HCT116 (cell line): ENCODE measurements at regions not wholly inside any gene's neighbourhood (a gene's known extent, or its start where the extent isn't known, plus 50 kb on each side); places are given as distances from the start of the nearest gene placed in this dataset.

Experiments used
- ATAC-seq: fragments of 200-7000 bp; cut with Tn5 transposase; 2 replicates; pipeline ENCODE4 v1.9.1; 2020; ENCODE audit warnings: mild to moderate bottlenecking, moderate library complexity
- BruUV-seq: library from RNA; stranded (reverse); fragments of 400-500 nt; replicated peaks from 2 replicates; lab custom pipeline; 2021; lab: Mats Ljungman, UMichigan
- CTCF ChIA-PET: fragments of 300-600 bp; sonication (Branson Sonifier 250); formaldehyde crosslinking; loops from one replicate; lab custom pipeline; 2021; ENCODE audit warnings: antibody characterized with exemption; lab: Charles Lee
- POLR2A ChIA-PET: fragments of 300-600, 350-600 bp; sonication (Branson Sonifier 250); formaldehyde crosslinking; loops from one replicate; lab custom pipeline; 2021; ENCODE audit warnings: antibody characterized with exemption; lab: Charles Lee
- RAD21 ChIA-PET, 2 experiments: fragments of 300-600 bp; sonication (Branson Sonifier 250); formaldehyde crosslinking; loops; one replicate each; lab custom pipeline; 2023; ENCODE audit warnings: low total read pairs in 2 of 2; ENCODE audit not compliant: uncharacterized antibody in 2 of 2, unreplicated experiment in 2 of 2, low non-redundant PET in 1 of 2; lab: Charles Lee
- DNase-seq: peaks from one replicate; pipeline ENCODE4 v3.0.0-alpha.2; 2010; ENCODE audit warnings: low read depth, low spot score
- H2AFZ ChIP-seq: fragments of 200-600 bp; shearing (Covaris generic), sonication (generic); 2 replicates; pipeline ENCODE4 v1.6.1; 2017; ENCODE audit warnings: low read depth, mixed run types, mixed read lengths, antibody characterized with exemption, low read length; ENCODE audit not compliant: poor library complexity, severe bottlenecking
- H3K27ac ChIP-seq: 2 replicates; pipeline ENCODE4 v1.5.1; 2012; ENCODE audit warnings: low read depth, low read length
- H3K27me3 ChIP-seq: fragments of 200-600 bp; sonication (generic); 2 replicates; pipeline ENCODE4 v1.6.1; 2016; ENCODE audit warnings: mixed run types, low read length, mixed read lengths; ENCODE audit not compliant: insufficient read depth
- H3K36me3 ChIP-seq, 2 experiments: fragments of 200-500 bp in 1 of 2; fragments of 200-600 bp in 1 of 2; sonication (Bioruptor generic) in 1 of 2; sonication (generic) in 1 of 2; 2 replicates each; pipeline versions ENCODE4 v1.5.1 to v1.6.1; 2014 to 2016; ENCODE audit warnings: low read length in 2 of 2, inconsistent platforms in 1 of 2, mixed read lengths in 1 of 2, mixed run types in 1 of 2; ENCODE audit not compliant: insufficient read depth in 2 of 2, control insufficient read depth in 1 of 2
- H3K4me1 ChIP-seq, 2 experiments: fragments of 200-600 bp in 1 of 2; sonication (generic) in 1 of 2; 2 replicates each; pipeline versions ENCODE4 v1.5.1 to v1.6.1; 2012 to 2017; ENCODE audit warnings: low read length in 2 of 2, inconsistent platforms in 1 of 2, mild to moderate bottlenecking in 1 of 2, mixed read lengths in 1 of 2, mixed run types in 1 of 2, moderate library complexity in 1 of 2; ENCODE audit not compliant: insufficient read depth in 2 of 2, control insufficient read depth in 1 of 2
- H3K4me2 ChIP-seq: fragments of 200-600 bp; sonication (generic); 2 replicates; pipeline ENCODE4 v1.6.1; 2017; ENCODE audit warnings: mixed run types, low read length, mixed read lengths
- H3K4me3 ChIP-seq, 2 experiments: fragments of 200-600 bp in 1 of 2; sonication (generic) in 1 of 2; replicated peaks in 1 of 2; 2 replicates each; pipeline ENCODE4 v1.5.1; 2011 to 2016; ENCODE audit warnings: low read length in 2 of 2, control low read depth in 1 of 2, low read depth in 1 of 2, mild to moderate bottlenecking in 1 of 2, mixed read lengths in 1 of 2, mixed run types in 1 of 2
- H3K79me2 ChIP-seq: fragments of 200-600 bp; sonication (generic); 2 replicates; pipeline ENCODE4 v1.6.1; 2017; ENCODE audit warnings: mild to moderate bottlenecking, mixed run types, low read length, moderate library complexity, mixed read lengths; ENCODE audit not compliant: insufficient read depth
- H3K9ac ChIP-seq: fragments of 200-600 bp; sonication (generic); 2 replicates; pipeline ENCODE4 v1.6.1; 2016; ENCODE audit warnings: low read length, mixed read lengths
- H3K9me2 ChIP-seq: fragments of 200-600 bp; sonication (generic), shearing (Covaris generic); 2 replicates; pipeline ENCODE4 v1.6.1; 2017; ENCODE audit warnings: mixed run types, mild to moderate bottlenecking, moderate library complexity; ENCODE audit not compliant: insufficient read depth
- H3K9me3 ChIP-seq, 2 experiments: fragments of 200-500 bp in 1 of 2; fragments of 200-600 bp in 1 of 2; sonication (Bioruptor generic) in 1 of 2; sonication (generic) in 1 of 2; 2 replicates each; pipeline ENCODE4 v1.6.1; 2014 to 2017; ENCODE audit warnings: low read length in 2 of 2, mixed read lengths in 2 of 2, inconsistent platforms in 1 of 2, low read depth in 1 of 2, mild to moderate bottlenecking in 1 of 2, mixed run types in 1 of 2, moderate library complexity in 1 of 2; ENCODE audit not compliant: control insufficient read depth in 1 of 2, insufficient read depth in 1 of 2
- H4K20me1 ChIP-seq: fragments of 200-600 bp; sonication (generic), shearing (Covaris generic); 2 replicates; pipeline ENCODE4 v1.6.1; 2017; ENCODE audit warnings: mixed run types, mild to moderate bottlenecking, moderate library complexity; ENCODE audit not compliant: insufficient read depth
- ATF3 ChIP-seq: IDR thresholded peaks from 2 replicates; pipeline ENCODE4 v1.6.1; 2012
- CEBPB ChIP-seq: IDR thresholded peaks from 2 replicates; pipeline ENCODE4 v1.6.1; 2012; ENCODE audit warnings: low read depth
- CTCF ChIP-seq, 3 experiments: fragments of 200-600 bp in 1 of 3; sonication (generic) in 1 of 3; IDR thresholded peaks in 2 of 3; conservative IDR thresholded peaks in 1 of 3; 2 replicates each; pipeline ENCODE4 v1.5.1; 2012 to 2017; ENCODE audit warnings: low read depth in 2 of 3, low read length in 2 of 3, antibody characterized with exemption in 1 of 3, borderline replicate concordance in 1 of 3, control low read depth in 1 of 3, mild to moderate bottlenecking in 1 of 3, mixed read lengths in 1 of 3, mixed run types in 1 of 3, moderate library complexity in 1 of 3; ENCODE audit not compliant: insufficient read depth in 1 of 3
- REST ChIP-seq: IDR thresholded peaks from 2 replicates; pipeline ENCODE4 v1.6.1; 2012; ENCODE audit warnings: low read depth
- ZNF274 ChIP-seq: fragments of 200-500 bp; sonication (Bioruptor generic); IDR thresholded peaks from 2 replicates; pipeline ENCODE4 v1.6.1; 2014; ENCODE audit warnings: mild to moderate bottlenecking, low read depth, low read length, inconsistent platforms
- intact Hi-C: fragments of 100-400 bp; cut with micrococcal nuclease; formaldehyde crosslinking; loops from 2 replicates; pipeline ENCODE4 v1.10.0; 2022

GRCh38 chr4:8710946-8711345 lies 118.4 kb downstream of the CPZ start:
- Histone ChIP-seq H3K9ac (no peak overlapping the region), H3K27ac (no peak overlapping the region), H3K9me3 (peaks cover 0 to 7% of the 10 kb centered on the region in 2 experiments; a peak in 2 of 4 replicates), H3K4me2 (no peak overlapping the region), H3K9me2 (no peaks in the 10 kb centered on the region), H3K27me3 (no peaks in the 10 kb centered on the region), H2AFZ (no peak overlapping the region), H3K4me3 (no peak overlapping the region), H3K4me1 (no peaks in the 10 kb centered on the region), H4K20me1 (no peaks in the 10 kb centered on the region), H3K36me3 (no peaks in the 10 kb centered on the region), H3K79me2 (no peaks in the 10 kb centered on the region)
- no TSS peak for BruUV-seq
- DNase-seq, result no peak
- ChIA-PET POLR2A (no interaction called here), CTCF (no interaction called here), RAD21 (no interaction called here)
- TF ChIP-seq CTCF (IDR thresholded peaks at IDR 0.05 in 2 of 3, conservative IDR thresholded peaks at IDR 0.05 in 1 of 3; ENCODE audit: borderline replicate concordance in 1 of 3, insufficient read depth in 1 of 3, low read depth in 2 of 3, low read length in 2 of 3) (no peak), CEBPB (no peak), ZNF274 (no peak), REST (no peak), ATF3 (no peak)
- ATAC-seq, result no peak
- intact Hi-C loops, result no loop called here
